ENCODE measurements at regions not wholly inside any gene's neighbourhood (a gene's known extent, or its start where the extent isn't known, plus 50 kb on each side); places are given as distances from the start of the nearest gene placed in this dataset.
"Not testable (repeated sequence)": the region's sequence is repeated elsewhere in the genome, so short reads cannot be mapped to it uniquely, and the experiment has no call there.

DNA sequence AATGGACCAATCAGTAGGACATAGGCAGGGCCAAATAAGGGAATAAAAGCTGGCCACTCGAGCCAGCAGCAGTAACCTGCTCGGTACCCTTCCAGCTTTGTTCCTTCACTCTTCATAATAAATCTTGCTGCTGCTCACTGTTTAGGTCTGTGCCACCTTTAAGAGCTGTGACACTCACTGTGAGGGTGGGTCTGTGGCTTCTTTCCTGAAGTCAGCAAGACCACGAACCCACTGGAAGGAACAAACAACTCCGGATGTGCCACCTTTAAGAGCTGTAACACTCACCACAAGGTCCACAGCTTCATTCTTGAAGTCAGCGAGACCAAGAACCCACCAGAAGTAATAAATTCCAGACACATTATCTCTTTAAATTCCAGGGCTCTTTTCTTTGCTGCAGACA, 1922.3 kb upstream of the PCDH20 start:
- no peak for DNase-seq

DNA sequence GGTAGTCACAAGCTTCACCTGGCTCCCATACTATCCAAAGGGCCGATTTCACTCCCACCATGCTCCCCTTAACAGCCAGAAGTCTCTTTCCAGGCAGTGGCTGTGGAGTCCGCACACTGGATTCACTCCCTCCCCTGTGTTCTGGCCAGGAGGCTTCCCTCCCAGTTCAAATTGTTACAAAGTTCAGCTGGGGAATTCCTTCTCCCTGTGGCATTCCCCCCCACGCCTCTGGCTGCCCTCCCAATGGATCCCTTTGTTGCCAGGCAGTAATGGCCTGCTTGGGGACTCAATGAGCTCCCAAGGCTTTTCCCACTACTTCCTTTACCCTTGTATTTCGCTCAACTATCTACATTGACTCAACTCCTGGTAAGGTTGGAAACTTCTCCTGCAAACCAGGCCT, 1921.4 kb upstream of the PCDH20 start:
- no peak for DNase-seq

DNA sequence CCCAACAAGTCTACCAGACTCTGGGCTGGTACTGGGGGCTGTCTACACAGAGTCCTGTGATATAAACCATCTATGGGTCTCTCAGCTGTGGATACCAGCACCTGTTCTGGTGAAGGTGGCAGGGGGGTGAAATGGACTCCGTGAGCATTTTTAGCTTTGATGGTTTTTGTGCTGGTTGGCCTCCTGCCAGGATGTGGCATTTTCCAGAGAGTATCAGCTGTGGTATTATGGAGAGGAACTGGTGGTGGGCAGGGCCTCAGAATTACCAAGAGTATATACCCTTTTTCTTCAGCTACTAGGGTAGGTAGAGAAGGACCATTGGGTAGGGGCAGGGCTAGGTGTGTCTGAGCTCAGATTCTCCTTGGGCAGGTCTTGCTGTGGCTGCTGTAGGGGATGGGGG, 1920.9 kb upstream of the PCDH20 start:
- DNase-seq: no peak

DNA sequence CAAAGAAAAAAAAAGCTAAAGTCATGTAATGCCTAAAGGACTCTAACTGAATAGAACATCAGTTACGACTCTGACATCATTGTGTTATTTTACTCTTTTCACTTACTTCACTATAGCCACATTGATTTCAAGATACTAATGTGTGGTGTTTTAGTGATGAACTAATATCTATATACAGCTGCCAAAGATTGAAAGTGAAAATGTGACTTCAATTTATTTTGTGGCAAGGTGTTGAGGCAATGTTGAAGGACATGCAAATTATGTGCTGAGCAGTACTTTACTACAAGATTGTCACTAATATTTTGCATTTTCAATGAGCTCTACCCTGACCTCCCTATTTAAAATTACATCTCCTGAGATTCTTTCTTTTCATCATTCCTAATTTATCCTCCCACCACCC, 1911.9 kb upstream of the PCDH20 start:
- DNase-seq: no peak

DNA sequence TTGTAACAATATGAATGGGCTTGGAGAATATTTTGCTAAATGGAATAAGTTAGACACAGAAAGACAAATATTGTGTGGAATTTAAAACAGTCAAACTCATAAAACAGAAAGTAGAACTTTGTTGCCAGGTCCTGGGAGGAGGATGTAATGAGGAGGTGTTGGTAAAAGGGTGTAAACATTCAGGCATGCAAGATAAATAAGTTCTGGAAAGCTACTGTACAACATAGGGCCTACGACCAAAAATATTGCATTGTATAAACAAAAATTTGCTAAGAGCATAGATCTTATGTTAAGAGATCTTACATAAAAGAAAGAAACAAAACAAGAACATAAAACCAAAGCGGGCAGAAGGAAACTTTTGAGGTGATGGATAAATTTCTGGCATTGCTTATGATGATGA, 1907.8 kb upstream of the PCDH20 start:
- no peak for DNase-seq

DNA sequence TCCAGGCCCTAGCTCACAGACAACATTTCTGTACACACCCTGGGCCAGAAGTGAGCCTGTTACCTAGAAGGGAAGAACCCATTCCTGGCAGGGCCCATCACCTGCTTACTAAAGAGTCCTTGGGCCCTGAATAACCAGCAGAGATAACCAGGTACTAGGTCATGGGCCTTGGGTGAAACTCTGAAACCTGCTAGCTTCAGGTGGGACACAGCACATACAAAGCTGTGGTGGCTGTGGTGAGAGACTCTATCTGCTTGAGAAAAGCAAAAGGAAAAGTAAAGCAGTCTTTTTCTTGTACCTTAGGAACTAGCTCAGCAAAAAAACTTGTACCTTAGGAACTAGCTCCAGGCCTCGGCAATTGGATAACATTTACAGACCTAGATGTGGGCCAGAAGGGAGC, 1895.9 kb upstream of the PCDH20 start:
- DNase-seq: no peak

DNA sequence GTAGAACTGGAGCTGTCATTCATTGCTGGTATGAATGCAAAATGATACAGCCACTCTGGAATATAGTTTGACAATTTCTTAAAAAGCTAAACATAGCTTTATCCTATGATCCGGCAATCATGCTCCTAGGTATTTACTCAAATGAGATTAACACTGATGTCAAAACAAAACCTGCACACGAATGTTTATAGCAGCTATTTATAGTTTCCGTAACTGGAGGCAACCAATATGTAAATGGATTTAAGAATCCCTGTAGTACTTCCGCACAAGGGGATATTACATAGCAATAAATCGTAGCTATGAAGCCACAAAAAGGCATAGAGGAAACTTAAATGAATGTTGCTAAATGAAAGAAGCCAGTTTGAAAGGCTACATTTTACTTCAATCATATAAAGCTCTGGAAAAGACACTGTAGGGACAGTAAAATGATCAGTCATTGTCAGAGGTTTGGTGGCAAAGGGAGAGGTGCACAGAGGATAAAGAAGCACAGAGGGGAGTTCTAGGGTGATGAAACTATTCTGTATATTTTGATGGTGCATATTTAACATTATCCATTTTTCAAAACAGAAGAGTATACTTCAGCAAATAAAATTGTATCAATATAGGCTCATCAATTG, 1893.0 kb upstream of the PCDH20 start:
- no peak for DNase-seq

DNA sequence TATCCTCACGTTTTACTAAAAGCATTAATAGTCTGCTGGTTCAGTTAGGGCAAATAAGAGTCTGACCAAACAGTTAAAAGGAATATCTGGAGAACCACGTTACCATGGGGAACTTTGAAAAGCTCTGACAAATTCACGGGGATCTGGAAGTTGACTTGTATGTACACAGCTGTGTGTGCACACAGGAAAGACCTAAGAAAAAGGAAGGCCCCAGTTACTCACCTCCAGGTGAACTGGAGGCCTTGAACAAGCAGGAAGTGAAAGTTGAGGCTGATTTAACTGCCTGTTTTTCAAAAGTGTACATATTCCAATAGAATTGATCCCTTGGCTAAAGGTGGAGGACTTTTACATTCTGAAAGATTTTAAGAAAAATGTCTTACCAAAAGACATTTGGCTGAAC, 1891.6 kb upstream of the PCDH20 start:
- DNase-seq: no peak

DNA sequence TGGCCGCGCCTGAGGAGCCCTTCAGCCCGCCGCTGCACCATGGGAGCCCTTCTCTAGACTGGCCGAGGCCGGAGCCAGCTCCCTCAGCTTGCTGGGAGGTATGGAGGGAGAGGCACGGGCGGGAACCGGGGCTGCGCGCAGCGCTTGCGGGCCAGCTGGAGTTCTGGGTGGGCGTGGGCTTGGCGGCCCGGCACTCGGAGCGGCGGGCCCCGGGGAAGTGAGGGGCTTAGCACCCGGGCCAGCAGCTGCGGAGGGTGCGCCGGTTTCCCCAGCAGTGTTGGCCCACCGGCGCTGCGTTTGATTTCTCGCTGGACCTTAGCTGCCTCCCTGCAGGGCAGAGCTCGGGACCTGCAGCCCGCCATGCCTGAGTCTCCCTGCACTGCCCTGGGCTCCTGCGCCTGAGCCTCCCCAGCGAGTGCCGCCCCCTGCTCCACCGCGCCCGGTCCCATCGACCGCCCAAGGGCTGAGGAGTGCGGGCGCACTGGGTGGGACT, 1890.0 kb upstream of the PCDH20 start:
- no peak for DNase-seq

DNA sequence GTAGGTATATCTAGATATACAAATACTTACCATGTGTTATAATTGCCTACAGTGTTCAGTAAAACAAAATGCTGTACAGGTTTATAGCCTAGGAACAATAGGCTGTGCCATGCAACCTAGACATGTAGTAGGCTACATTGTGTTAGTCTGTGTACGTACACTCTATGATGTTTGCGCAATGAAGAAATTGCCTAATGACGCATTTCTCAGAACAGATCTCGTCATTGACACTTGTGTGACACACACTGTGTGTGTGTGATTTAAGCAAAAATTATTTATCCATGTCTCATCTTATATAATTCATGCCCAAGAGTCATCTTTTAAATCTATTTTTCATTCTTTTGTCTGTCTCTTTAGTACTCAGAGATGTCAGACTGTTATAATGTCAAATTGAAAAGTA, 1888.8 kb upstream of the PCDH20 start:
- DNase-seq: no peak

DNA sequence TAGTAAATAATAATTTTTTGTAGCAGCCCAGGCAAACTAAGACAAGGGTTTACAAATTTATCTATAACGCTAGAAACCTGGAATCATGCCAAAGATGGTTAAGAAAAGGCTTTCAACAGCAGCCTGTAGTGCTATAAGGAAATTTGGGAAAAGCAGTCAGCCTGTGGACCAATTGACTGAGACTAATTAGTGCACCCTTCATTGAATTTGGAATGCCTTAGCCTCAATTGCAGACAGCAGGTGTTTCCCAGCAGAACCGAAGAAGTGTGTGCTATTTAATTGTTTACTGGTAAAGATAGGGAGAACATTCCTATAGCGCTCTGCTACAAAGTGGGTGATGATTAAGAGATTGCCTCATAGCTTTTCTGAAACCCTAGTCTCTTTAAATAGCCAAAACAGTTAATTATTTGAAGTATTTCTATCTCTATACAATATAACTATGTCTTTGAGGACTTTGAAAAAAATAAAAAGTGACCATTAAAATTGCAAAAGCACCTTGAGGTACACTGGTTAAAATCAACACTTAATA, 1884.3 kb upstream of the PCDH20 start:
- no peak for DNase-seq

DNA sequence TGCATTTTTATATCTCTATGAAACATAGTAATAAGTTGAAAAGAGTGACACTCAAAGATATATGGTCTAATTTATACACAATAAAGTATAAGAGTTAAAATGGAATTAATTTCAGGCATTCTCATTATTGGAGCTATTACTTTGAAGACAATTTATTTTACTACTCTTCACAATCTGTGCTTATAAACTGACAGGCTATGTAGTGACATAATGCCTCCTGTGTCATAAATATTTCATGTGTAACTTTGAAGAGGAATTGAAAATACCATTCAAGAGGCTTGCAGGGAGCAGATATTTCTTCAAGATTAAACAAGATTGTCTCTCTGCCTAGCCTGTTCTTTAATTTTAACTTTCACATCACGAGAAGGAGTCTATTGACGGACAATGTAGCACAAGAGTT, 1881.5 kb upstream of the PCDH20 start:
- DNase-seq: no peak

DNA sequence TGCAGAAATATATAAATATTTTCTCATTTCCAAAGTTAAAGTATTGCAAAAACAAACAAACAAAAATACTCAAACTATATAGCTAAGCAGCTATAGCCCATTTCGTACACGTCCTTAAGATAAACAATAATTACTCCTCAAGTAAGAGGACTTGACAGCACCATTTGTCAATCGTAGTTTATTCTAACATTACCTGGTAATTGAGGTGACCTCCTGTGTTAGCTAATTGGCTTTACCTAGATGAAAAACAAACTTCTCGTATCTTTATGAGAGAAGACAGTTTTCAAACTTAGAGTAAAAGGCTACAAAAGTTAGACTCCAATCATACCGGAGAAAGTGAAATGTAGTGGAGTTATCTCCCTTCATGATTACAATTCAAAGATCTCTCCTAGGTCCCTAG, 1876.1 kb upstream of the PCDH20 start:
- no peak for DNase-seq

DNA sequence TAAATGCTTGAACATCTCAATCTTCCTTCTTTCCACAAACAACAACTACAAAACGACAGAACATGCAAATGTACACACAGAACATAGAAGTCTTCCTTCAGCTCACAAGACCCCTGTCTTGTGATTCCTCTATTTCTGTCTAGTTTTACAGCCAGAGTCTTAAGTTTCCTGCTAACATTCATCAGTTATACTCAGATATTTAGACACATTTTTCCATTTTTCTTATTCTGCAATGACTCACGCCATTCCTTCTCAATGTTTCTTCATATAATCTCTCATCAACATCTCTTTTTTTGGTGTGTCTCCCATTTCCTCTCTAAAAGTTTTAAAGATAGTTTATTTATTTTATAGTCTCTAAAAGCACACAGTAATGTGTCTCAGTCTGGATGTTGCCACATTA, 1872.9 kb upstream of the PCDH20 start:
- DNase-seq: no peak

DNA sequence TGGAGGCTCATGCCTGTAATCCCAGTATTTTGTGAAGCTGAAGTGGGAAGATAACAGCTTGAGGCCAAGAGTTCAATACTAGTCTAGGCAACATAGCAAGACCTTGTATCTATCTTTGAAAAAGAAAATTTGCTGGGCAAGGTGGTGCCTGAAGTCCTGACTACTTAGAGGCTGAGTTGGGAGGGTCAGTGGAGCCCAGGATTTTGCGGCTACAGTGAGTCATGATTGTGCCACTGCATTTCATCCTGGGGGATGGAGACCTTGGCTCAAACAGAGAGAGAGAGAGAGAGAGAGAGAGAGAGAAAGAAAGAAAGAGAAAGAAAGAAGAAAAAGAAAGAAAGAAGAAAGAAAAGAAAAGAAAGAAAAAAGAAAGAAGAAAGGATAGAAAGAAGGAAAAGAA, 1872.3 kb upstream of the PCDH20 start:
- no peak for DNase-seq

DNA sequence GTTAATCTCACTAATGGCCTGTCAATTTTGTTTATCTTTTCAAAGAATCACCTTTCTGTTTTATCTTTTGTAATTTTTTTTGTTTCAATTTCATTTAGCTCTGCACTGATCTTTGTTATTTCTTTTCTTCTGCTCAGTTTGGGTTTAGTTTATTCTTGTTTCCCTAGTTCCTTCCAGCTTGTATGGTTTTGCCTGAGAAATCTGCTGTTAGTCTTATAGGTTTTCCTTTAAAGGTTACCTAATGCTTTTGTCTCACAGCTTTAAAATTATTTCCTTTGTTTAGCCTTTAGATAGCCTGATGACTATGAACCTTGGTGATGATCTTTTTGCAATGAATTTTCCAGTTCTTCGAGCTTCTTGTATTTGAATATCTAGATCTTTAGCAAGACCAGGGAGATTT, 1869.8 kb upstream of the PCDH20 start:
- no peak for DNase-seq

DNA sequence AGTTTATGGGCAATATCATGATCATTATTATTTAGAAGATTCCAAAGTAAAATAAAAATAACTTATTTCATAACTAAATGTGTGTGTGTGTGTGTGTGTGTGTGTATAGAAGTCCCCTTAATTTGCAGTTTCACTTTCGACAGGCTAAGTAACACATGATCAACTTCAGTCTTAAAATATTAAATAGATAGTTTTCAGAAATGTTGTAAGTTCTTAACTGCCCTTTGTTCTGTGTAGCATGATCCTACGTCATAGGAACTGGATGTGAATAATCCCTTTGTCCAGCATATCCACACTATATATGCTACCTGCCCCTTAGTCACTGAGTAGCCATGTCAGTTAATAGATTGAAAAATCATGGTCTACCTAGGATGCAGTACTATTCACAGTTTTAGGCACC, 1863.5 kb upstream of the PCDH20 start:
- no peak for DNase-seq

DNA sequence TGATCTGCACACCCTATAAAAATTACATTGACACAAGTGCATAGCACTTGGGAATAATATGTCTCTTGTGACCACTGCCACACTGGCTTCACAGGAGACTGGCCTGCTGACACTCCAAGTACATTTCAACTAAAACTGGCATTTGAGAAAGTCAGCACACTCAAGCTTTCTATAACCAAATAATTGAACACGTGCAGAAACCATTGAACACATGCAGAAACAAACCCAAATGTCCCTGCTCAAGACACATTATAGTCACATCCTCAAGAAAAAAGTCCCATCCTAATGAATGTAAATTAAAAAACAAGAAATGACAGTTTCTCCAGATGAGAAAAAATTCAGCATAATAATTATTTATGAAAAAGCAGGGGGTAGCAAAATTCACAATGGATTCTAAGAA, 1859.1 kb upstream of the PCDH20 start:
- DNase-seq: no peak

DNA sequence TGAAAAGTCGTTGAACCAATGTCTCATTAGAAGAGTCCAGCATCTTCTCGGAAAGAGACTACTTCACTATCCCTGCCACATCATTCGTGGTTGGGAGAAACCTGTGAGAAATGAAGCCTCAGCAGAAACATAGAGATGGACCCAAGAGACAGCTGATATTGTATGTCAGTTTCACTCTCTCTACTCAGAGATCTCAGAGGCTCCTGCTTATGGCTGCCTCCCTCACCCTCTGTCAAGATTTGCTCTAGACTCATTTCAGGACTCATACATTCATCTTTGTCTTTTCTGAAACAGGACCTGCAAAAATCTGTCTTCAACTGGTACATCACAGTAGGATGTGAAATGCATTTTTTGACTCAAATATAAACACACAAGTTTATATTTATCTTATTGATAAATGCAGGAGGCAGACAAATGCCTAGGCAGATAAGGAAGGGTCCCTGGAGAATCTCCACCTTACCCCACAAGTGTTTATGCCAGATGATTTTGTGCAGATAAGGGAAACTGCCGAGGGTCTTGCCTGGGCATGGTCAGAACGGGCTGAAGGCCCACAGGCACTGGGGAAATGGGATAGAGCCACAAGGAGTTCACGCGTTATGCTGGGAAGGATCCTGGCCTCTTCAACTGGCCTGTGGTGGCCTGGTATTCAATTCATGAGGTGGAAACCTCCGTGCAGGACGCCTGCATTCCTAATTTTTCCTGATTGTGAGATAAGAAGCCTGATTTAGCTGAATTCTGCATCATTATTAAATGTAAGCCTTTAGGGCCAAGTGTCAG, 1834.0 kb upstream of the PCDH20 start:
- DNase-seq: no peak

DNA sequence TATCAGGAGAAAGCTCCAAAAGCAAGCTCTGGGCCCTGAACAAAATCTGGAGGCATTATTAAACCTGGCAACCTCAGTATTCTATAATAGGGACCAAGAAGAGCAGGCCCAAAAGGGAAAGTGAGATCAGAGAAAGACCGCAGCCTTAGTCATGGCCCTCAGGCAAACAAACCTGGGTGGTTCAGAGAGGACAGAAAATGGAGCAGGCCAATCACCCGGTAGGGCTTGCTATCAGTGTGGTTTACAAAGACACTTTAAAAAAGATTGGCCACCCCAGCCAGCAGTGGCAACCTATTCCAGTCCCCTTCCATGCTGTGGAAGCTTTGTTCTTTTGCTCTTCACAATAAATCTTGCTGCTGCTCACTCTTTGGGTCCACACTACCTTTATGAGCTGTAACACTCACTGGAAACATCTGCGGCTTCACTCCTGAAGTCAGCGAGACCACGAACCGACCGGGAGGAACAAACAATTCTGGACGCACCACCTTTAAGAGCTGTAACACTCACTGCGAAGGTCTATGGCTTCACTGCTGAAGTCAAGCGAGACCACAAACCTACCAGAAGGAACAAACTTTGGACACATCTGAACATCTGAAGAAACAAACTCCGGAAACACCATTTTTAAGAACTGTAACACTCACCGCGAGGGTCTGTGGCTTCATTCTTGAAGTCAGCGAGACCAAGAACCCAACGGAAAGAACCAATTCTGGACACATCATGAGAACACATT, 1821.2 kb upstream of the PCDH20 start:
- not testable (repeated sequence) for DNase-seq

DNA sequence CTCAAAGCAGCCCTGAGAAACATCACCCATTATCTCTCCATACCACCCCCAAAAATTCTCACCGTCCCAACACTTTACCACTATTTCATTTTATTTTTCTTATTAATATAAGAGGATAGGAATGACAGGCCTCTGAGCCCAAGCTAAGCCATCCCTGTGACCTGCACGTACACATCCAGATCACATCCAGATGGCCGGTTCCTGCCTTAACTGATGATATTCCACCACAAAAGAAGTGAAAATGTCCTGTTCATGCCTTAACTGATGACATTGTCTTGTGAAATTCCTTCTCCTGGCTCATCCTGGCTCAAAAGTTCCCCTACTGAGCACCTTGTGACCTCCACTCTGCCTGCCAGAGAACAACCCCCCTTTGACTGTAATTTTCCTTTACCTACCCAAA, 1802.9 kb upstream of the PCDH20 start:
- not testable (repeated sequence) for DNase-seq

DNA sequence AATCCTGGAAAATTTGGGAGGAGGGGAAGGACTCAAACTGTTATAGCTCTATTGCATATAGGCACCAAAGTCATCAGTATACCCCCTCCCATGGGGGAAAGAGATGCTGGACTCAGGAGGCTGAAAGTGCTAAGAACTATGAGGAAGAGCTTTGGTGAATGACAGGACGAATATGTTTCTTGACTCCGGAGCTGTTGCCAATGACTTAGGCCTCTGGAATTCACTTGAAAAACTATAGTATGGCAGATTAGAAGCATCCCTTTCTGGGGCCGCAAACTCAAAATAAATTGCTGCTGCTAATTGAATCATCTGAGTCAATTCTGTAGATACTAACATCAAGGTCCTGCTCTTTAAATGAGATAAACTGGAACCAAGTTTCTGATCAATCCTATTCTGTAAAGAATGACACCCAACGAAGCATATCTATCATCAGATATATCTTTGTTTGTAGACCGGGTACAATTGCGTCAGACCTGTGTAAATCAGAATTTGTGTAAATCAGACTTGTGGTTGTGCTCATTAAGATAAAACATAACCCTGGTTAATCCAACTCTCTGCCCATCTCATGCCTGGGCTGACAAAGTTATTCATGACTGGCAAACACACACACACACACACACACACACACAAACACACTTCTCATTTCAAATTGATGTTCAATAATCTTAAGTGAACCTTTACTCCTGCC, 1793.8 kb upstream of the PCDH20 start:
- no peak for DNase-seq

DNA sequence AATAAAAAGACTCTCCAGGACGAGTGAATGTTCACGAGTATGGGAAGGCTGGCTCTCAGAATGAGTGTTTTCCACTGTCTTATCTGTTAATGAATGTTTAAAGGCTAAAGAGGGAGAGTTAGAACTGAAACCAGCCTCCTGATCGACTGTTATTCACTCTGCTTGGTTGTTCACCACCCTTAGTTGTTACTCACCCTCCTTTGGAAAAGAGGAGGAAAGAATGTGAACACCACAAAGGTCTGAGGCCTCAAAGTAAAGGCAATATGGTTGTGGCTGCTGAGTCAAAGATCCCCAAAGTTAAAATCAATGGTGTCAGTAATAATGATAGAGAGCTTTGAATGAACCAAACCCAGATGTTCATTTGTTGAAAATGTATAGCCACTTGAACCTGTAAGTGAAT, 1793.2 kb upstream of the PCDH20 start:
- DNase-seq: no peak

All from stimulated activated CD4-positive, alpha-beta T cell treated with anti-CD3 and anti-CD28 coated beads, Interleukin-15, amount 100 ng/mL, for 24 hours (primary cell).